Esophagus (tissue), 2 donors: ENCODE measurements at regions not wholly inside any gene's neighbourhood (a gene's known extent, or its start where the extent isn't known, plus 50 kb on each side); places are given as distances from the start of the nearest gene placed in this dataset.

ENCODE experiments used
- H3K27ac ChIP-seq, 2 donors: one replicate each; pipeline ENCODE4 v1.5.1; 2013; ENCODE audit warnings: low read depth in 2 of 2, mild to moderate bottlenecking in 2 of 2, inconsistent platforms in 1 of 2, low read length in 1 of 2, moderate library complexity in 1 of 2
- H3K27me3 ChIP-seq, 2 donors: one replicate each; pipeline ENCODE4 v1.6.1; 2013; ENCODE audit warnings: low read length in 2 of 2, control low read depth in 1 of 2, mild to moderate bottlenecking in 1 of 2; ENCODE audit not compliant: insufficient read depth in 2 of 2, control insufficient read depth in 1 of 2
- H3K36me3 ChIP-seq, 2 donors: one replicate each; pipeline ENCODE4 v1.6.1; 2013; ENCODE audit warnings: low read length in 1 of 2; ENCODE audit not compliant: control insufficient read depth in 2 of 2, insufficient read depth in 2 of 2
- H3K4me1 ChIP-seq, 2 donors: one replicate each; pipeline ENCODE4 v1.6.1; 2013; ENCODE audit warnings: low read length in 1 of 2; ENCODE audit not compliant: control insufficient read depth in 2 of 2, insufficient read depth in 2 of 2
- H3K4me3 ChIP-seq, 2 donors: one replicate each; pipeline ENCODE4 v1.5.1; 2013; ENCODE audit warnings: low read length in 2 of 2, mild to moderate bottlenecking in 2 of 2, low read depth in 1 of 2, moderate library complexity in 1 of 2
- H3K9me3 ChIP-seq, 2 donors: one replicate each; pipeline ENCODE4 v1.6.1; 2013; ENCODE audit warnings: mild to moderate bottlenecking in 2 of 2, low read depth in 1 of 2, low read length in 1 of 2, moderate library complexity in 1 of 2; ENCODE audit not compliant: control insufficient read depth in 2 of 2, insufficient read depth in 1 of 2
- WGBS, 2 donors: extraction: QIAGEN DNeasy Blood & Tissue Kit; methylation state at CpG; one replicate each; pipeline ENCODE4 v1.1.7; 2013; 5-methylcytosine and 5-hydroxymethylcytosine counted together
- donor health status: healthy with polysubstance abuse.
- donor health status: Bipolar disorder and iron deficiency.

- H3K36me3 ChIP-seq = no peaks in the 10 kb centered on the region
- no peaks in the 10 kb centered on the region for H3K4me1 ChIP-seq
- no peak overlapping the region for H3K27ac ChIP-seq
- WGBS, 2 donors = 53 to 64% methylated on average over 15 of the region's 15 CpGs
- no peaks in the 10 kb centered on the region for H3K27me3 ChIP-seq
- H3K4me3 ChIP-seq = no peak overlapping the region
- H3K9me3 ChIP-seq = peaks cover 0 to 3% of the 10 kb centered on the region in 2 donors
Observed at GRCh38 chr2:21276163-21276562, 152.4 kb downstream of the TDRD15 start.

GRCh38 chr2:21277068-21278056 lies 153.6 kb downstream of the TDRD15 start:
- H3K9me3 ChIP-seq = peaks cover 0 to 3% of the 10 kb centered on the region in 2 donors
- no peak overlapping the region for H3K4me3 ChIP-seq
- no peaks in the 10 kb centered on the region for H3K36me3 ChIP-seq
- H3K4me1 ChIP-seq = no peaks in the 10 kb centered on the region
- H3K27ac ChIP-seq = no peak overlapping the region
- H3K27me3 ChIP-seq = no peaks in the 10 kb centered on the region
- WGBS, 2 donors = 78 to 84% methylated on average over 9 of the region's 9 CpGs

GRCh38 chr2:21279525-21279924 lies 155.8 kb downstream of the TDRD15 start:
- WGBS, 2 donors = 69 to 78% methylated on average over 5 of the region's 5 CpGs
- Histone ChIP-seq H3K4me1 (no peaks in the 10 kb centered on the region), H3K9me3 (peaks cover 0 to 3% of the 10 kb centered on the region in 2 donors), H3K27me3 (no peaks in the 10 kb centered on the region), H3K36me3 (no peaks in the 10 kb centered on the region), H3K27ac (no peak overlapping the region), H3K4me3 (no peak overlapping the region)

GRCh38 chr2:21280793-21281192 lies 157.0 kb downstream of the TDRD15 start:
- Histone ChIP-seq H3K36me3 (no peaks in the 10 kb centered on the region), H3K27me3 (no peaks in the 10 kb centered on the region), H3K4me3 (no peak overlapping the region), H3K27ac (no peak overlapping the region), H3K4me1 (no peaks in the 10 kb centered on the region), H3K9me3 (peaks cover 0 to 3% of the 10 kb centered on the region in 2 donors)
- 49 to 51% methylated on average over 4 of the region's 4 CpGs for whole genome bisulfite sequencing, 2 donors

- no peak overlapping the region for H3K4me3 ChIP-seq
- H3K27me3 ChIP-seq = no peaks in the 10 kb centered on the region
- H3K4me1 ChIP-seq = no peaks in the 10 kb centered on the region
- H3K36me3 ChIP-seq = no peaks in the 10 kb centered on the region
- H3K9me3 ChIP-seq = peaks cover 0 to 3% of the 10 kb centered on the region in 2 donors
- no peak overlapping the region for H3K27ac ChIP-seq
Observed at GRCh38 chr2:21281384-21281783, 157.6 kb downstream of the TDRD15 start.

GRCh38 chr2:21281791-21282514 lies 158.2 kb downstream of the TDRD15 start:
- WGBS, 2 donors = 48 to 51% methylated on average over 8 of the region's 8 CpGs
- H3K27ac ChIP-seq = no peak overlapping the region
- no peaks in the 10 kb centered on the region for H3K27me3 ChIP-seq
- H3K36me3 ChIP-seq = no peaks in the 10 kb centered on the region
- no peaks in the 10 kb centered on the region for H3K4me1 ChIP-seq
- no peak overlapping the region for H3K4me3 ChIP-seq
- H3K9me3 ChIP-seq = peaks cover 0 to 3% of the 10 kb centered on the region in 2 donors

- no peak overlapping the region for H3K27ac ChIP-seq
- peaks cover 0 to 3% of the 10 kb centered on the region in 2 donors for H3K9me3 ChIP-seq
- no peaks in the 10 kb centered on the region for H3K27me3 ChIP-seq
- H3K36me3 ChIP-seq = no peaks in the 10 kb centered on the region
- no peaks in the 10 kb centered on the region for H3K4me1 ChIP-seq
- WGBS, 2 donors = 71 to 72% methylated on average over 2 of the region's 2 CpGs
- no peak overlapping the region for H3K4me3 ChIP-seq
Observed at GRCh38 chr2:21282515-21282898, 158.7 kb downstream of the TDRD15 start.

GRCh38 chr2:21288299-21288698 lies 164.5 kb downstream of the TDRD15 start:
- H3K4me3 ChIP-seq = no peak overlapping the region
- no peaks in the 10 kb centered on the region for H3K9me3 ChIP-seq
- H3K27me3 ChIP-seq = no peaks in the 10 kb centered on the region
- no peaks in the 10 kb centered on the region for H3K4me1 ChIP-seq
- no peak overlapping the region for H3K27ac ChIP-seq
- no peaks in the 10 kb centered on the region for H3K36me3 ChIP-seq
- WGBS, 2 donors = 64 to 65% methylated on average over 2 of the region's 2 CpGs

GRCh38 chr2:21288739-21289520 lies 165.2 kb downstream of the TDRD15 start:
- H3K27ac ChIP-seq = no peak overlapping the region
- no peaks in the 10 kb centered on the region for H3K4me1 ChIP-seq
- no peak overlapping the region for H3K4me3 ChIP-seq
- H3K9me3 ChIP-seq = no peaks in the 10 kb centered on the region
- 54 to 63% methylated on average over 8 of the region's 8 CpGs for WGBS, 2 donors
- no peaks in the 10 kb centered on the region for H3K27me3 ChIP-seq
- H3K36me3 ChIP-seq = no peaks in the 10 kb centered on the region
